GM12891 (cell line): ENCODE measurements at regions not wholly inside any gene's neighbourhood (a gene's known extent, or its start where the extent isn't known, plus 50 kb on each side); places are given as distances from the start of the nearest gene placed in this dataset.

ENCODE experiments used
- POLR2A ChIP-seq: IDR thresholded peaks from 2 replicates; pipeline ENCODE4 v1.6.1; 2011; ENCODE audit warnings: low read depth, low read length, control low read depth
- POLR2AphosphoS5 ChIP-seq: IDR thresholded peaks from 2 replicates; pipeline ENCODE4 v1.6.1; 2011; ENCODE audit warnings: low read depth, low read length, control low read depth
- TAF1 ChIP-seq: IDR thresholded peaks from 2 replicates; pipeline ENCODE4 v1.6.1; 2011; ENCODE audit warnings: low read depth, low read length, control low read depth

DNA sequence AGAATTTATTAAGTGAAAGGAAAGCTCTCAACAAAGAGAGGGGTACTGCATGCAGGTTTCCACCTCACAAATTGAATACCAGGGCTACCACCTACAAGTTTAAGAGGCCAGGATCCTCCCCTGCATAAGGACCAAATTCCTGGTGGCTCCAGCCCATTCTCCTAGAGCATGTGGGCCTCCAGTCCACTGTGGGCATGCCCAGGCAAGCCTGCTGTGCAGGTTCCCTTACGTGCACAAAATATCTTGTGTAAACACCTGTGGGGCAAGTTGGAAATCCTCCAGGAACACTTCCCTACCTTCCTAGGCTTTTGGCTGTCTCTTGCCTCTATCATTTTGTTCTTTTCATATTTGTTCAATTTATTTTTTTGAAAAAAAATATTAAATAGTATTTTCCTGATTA, 724.3 kb downstream of the ARAP2 start:
- TF ChIP-seq TAF1 (no peak), POLR2A (no peak), POLR2AphosphoS5 (no peak)
